Uterus (tissue), 2 donors: ENCODE measurements at regions not wholly inside any gene's neighbourhood (a gene's known extent, or its start where the extent isn't known, plus 50 kb on each side); places are given as distances from the start of the nearest gene placed in this dataset.

ENCODE experiments used
- CTCF ChIP-seq, 4 experiments: fragments of 200-600 bp in 2 of 4; fragments of 450-650 bp in 2 of 4; sonication (generic) in 2 of 4; IDR thresholded peaks; one replicate each; pipeline ENCODE4 v1.5.1; 2016 to 2019; ENCODE audit warnings: antibody characterized with exemption in 4 of 4, mild to moderate bottlenecking in 2 of 4, moderate library complexity in 1 of 4
- POLR2A ChIP-seq, 2 donors: fragments of 450-650 bp; IDR thresholded peaks; one replicate each; pipeline ENCODE4 v1.6.1; 2016; ENCODE audit warnings: antibody characterized with exemption in 2 of 2, mild to moderate bottlenecking in 1 of 2, moderate library complexity in 1 of 2

- TF ChIP-seq CTCF (IDR thresholded peaks at IDR 0.05) (no peak), POLR2A (IDR thresholded peaks at IDR 0.05) (no peak)
Measured at GRCh38 chr5:174392892-174393291, 331.5 kb upstream of the MSX2 start.
